ENCODE measurements at regions not wholly inside any gene's neighbourhood (a gene's known extent, or its start where the extent isn't known, plus 50 kb on each side); places are given as distances from the start of the nearest gene placed in this dataset.

- H3K27me3 ChIP-seq: peaks cover 6% of the 10 kb centered on the region
- no peak for DNase-seq
- peaks cover 32 to 75% (median 70%) of the 10 kb centered on the region in 4 donors for H3K4me1 ChIP-seq
- peak overlapping the region in 3 of 4 donors; percentile 87 to 88 (median 87) for H3K27ac ChIP-seq
- in situ Hi-C loops (cut with MboI; ENCODE audit: low pct_ligation_motif_present in 1 of 4, low pct_unique_long_range_greater_than_20kb in 1 of 4, low sequenced_read_pairs in 3 of 4) (no loop called here), intact Hi-C loops (cut with DNase I; ENCODE audit: low total_unique reads) (no loop called here)
- H3K9me3 ChIP-seq: no peaks in the 10 kb centered on the region
- H3K36me3 ChIP-seq: no peaks in the 10 kb centered on the region
- 89 to 90% methylated on average over 8 to 14 of the region's 14 CpGs for whole genome bisulfite sequencing, 2 donors (ENCODE audit: low coverage in 1 of 2)
- no peak for TF ChIP-seq POLR2A (IDR thresholded peaks at IDR 0.05)
- TF ChIP-seq CTCF (IDR thresholded peaks at IDR 0.05): no peak
- no peak for TF ChIP-seq EP300 (IDR thresholded peaks at IDR 0.05; ENCODE audit: low read depth)
- no peak for TF ChIP-seq POLR2AphosphoS5 (IDR thresholded peaks at IDR 0.05)
- no peak overlapping the region for H3K4me3 ChIP-seq
Measured at GRCh38 chr17:77284023-77284617, 143.4 kb downstream of the SEC14L1 start.

- Histone ChIP-seq H3K4me3 (no peak overlapping the region), H3K36me3 (no peaks in the 10 kb centered on the region), H3K9me3 (no peaks in the 10 kb centered on the region), H3K27ac (peak overlapping the region; percentile 87 to 90 (median 88)), H3K4me1 (peaks cover 24 to 66% (median 60%) of the 10 kb centered on the region in 4 donors), H3K27me3 (peaks cover 6% of the 10 kb centered on the region)
- in situ Hi-C loops (cut with MboI; ENCODE audit: low pct_ligation_motif_present in 1 of 4, low pct_unique_long_range_greater_than_20kb in 1 of 4, low sequenced_read_pairs in 3 of 4) (no loop called here), intact Hi-C loops (cut with DNase I; ENCODE audit: low total_unique reads) (no loop called here)
- peak in 1 of 5 experiments; percentile 16 for TF ChIP-seq CTCF (IDR thresholded peaks at IDR 0.05)
- TF ChIP-seq EP300 (IDR thresholded peaks at IDR 0.05; ENCODE audit: low read depth): no peak
- TF ChIP-seq POLR2A (IDR thresholded peaks at IDR 0.05): peak; percentile 68
- peak; percentile 10 to 77 (median 67) for TF ChIP-seq POLR2AphosphoS5 (IDR thresholded peaks at IDR 0.05)
- 53% methylated on average over 34 of the region's 34 CpGs; no CpG with 5 or more reads in 1 of the 2 donors for WGBS, 2 donors (ENCODE audit: low coverage in 1 of 2)
- DNase-seq: peak; percentile 81
Measured at GRCh38 chr17:77285594-77286390, 145.0 kb downstream of the SEC14L1 start.

- Histone ChIP-seq H3K27ac (peak overlapping the region; percentile 87 to 90 (median 88)), H3K36me3 (no peaks in the 10 kb centered on the region), H3K4me3 (no peak overlapping the region), H3K4me1 (peaks cover 24 to 66% (median 60%) of the 10 kb centered on the region in 4 donors), H3K27me3 (peaks cover 6% of the 10 kb centered on the region), H3K9me3 (no peaks in the 10 kb centered on the region)
- in situ Hi-C loops (cut with MboI; ENCODE audit: low pct_ligation_motif_present in 1 of 4, low pct_unique_long_range_greater_than_20kb in 1 of 4, low sequenced_read_pairs in 3 of 4) (no loop called here), intact Hi-C loops (cut with DNase I; ENCODE audit: low total_unique reads) (no loop called here)
- DNase-seq: no peak
- TF ChIP-seq EP300 (IDR thresholded peaks at IDR 0.05; ENCODE audit: low read depth) (no peak), POLR2AphosphoS5 (IDR thresholded peaks at IDR 0.05) (no peak), CTCF (IDR thresholded peaks at IDR 0.05) (no peak), POLR2A (IDR thresholded peaks at IDR 0.05) (no peak)
Measured at GRCh38 chr17:77286391-77286640, 145.5 kb downstream of the SEC14L1 start.

GRCh38 chr17:77286641-77287431 lies 146.1 kb downstream of the SEC14L1 start:
- H3K36me3 ChIP-seq: no peaks in the 10 kb centered on the region
- in situ Hi-C loops (cut with MboI; ENCODE audit: low pct_ligation_motif_present in 1 of 4, low pct_unique_long_range_greater_than_20kb in 1 of 4, low sequenced_read_pairs in 3 of 4): no loop called here
- no peak overlapping the region for H3K4me3 ChIP-seq
- H3K27me3 ChIP-seq: peaks cover 4% of the 10 kb centered on the region
- no peaks in the 10 kb centered on the region for H3K9me3 ChIP-seq
- peak; percentile 67 for TF ChIP-seq POLR2A (IDR thresholded peaks at IDR 0.05)
- TF ChIP-seq CTCF (IDR thresholded peaks at IDR 0.05): no peak
- peak; percentile 68 for TF ChIP-seq EP300 (IDR thresholded peaks at IDR 0.05; ENCODE audit: low read depth)
- peak; percentile 32 to 81 (median 75) for TF ChIP-seq POLR2AphosphoS5 (IDR thresholded peaks at IDR 0.05)
- DNase-seq: peak; percentile 88
- H3K4me1 ChIP-seq: peaks cover 24 to 60% (median 55%) of the 10 kb centered on the region in 4 donors
- WGBS, 2 donors (ENCODE audit: low coverage in 1 of 2): 47% methylated on average over 19 of the region's 21 CpGs; no CpG with 5 or more reads in 1 of the 2 donors
- peak overlapping the region; percentile 87 to 90 (median 88) for H3K27ac ChIP-seq
- intact Hi-C loops (cut with DNase I; ENCODE audit: low total_unique reads): no loop called here

Data from transverse colon (tissue), 4 donors.